Right hindlimb (tissue), 1 donor: ENCODE measurements at regions not wholly inside any gene's neighbourhood (a gene's known extent, or its start where the extent isn't known, plus 50 kb on each side); places are given as distances from the start of the nearest gene placed in this dataset.
A peak's percentile ranks its signal among the peaks of the same experiment; 100 is the strongest.

Source experiments
- DNase-seq: peaks from one replicate; pipeline ENCODE4 v3.0.0-alpha.2; 2018

- no peak for DNase-seq
Measured at GRCh38 chr16:74030000-74030706, 266.5 kb upstream of the PSMD7 start.

DNA sequence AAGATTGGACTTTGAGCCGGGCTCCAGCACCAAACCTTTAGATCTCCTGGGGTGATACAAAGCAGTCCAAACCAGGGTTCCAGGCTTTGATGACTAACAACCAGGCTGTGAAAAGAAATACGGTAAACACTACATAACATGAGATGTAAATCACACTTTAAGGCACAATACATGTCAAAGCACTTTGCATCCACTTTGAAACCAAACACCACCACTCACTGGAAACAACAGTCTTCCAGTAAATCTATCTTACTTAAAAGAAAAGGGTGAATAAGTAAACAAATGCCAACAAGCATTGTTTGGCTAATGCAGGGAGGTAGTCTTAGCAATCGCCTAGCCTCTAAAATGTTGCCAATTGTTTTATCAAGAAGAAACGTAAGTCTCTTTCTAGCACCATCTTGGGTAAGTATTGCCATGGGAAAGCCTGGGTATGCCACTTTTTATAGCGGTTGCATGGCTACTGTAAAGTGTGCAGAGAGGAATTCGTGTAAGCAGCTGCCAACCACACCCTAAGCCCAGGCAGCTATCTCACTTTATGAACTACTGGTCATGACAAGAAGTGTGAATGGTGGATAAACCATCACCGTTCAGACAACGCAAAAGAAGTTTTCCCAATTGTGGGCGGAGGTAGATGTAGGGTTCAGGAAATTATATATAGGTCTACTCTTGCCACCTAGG, 267.4 kb upstream of the PSMD7 start:
- no peak for DNase-seq

- DNase-seq = no peak
Measured at GRCh38 chr16:74026373-74027281, 270.0 kb upstream of the PSMD7 start.

DNA sequence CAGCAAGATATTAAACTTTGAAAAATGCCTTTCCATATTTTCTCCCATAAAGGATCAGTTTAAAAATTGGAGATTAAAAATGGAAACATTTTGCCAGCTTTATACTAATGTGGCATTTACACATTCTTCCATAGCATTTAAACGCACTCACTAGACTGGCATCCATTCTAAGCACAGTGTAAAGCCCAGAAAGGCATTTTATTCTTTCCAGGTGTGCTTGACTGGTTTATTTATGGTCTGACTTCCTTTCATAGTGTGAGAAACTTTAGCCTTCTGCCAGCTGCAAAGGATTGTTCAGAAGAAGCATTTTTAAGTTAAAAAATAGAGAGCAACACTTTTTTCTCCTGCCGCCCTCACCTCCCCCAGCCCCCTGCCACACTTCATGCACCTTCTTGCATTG, 271.7 kb upstream of the PSMD7 start:
- DNase-seq = no peak

DNA sequence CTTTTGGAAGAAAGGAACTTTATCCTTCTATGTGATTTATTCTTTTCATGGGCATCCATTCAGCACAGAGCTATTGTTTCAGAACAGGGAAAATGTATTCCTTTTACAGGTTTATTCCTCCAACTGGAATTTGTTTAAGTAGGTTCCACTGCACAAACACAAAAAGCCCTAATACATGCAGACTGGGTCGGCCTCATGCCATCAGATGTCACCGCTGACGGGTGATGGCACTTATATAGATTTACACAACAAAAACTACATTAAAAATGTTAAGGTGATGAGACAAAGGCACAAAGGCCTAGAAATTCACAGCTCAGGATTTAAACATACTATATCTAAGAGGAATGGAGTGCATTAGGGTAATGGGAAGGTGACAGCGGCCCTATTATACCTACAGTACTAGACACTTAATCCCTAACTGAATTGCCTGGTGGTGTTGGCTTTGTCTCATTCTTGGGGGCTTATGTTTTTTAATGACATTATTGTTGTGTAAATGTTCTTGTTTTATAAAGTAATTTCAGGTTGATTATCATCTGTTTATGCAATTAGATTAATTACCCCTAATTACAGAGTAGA, 276.4 kb upstream of the PSMD7 start:
- DNase-seq = no peak

DNA sequence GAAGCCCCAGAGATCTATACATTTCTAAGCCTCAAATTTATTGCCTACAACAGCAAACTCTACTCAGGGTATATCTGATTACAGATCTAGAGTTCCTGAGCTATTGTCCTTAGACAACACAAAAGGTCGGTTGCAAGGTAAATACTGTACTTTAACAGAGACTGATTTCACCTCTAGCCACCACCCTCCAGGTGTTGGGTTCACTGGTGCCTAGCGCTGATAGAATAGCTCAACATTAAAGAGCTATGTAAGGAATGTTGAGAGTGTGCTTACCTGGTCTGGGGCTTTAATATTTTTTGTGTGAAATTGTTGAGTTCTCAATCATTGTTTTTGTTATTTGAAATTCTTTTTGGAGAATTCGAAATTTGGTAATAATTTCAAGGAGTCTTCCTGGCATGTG, 277.0 kb upstream of the PSMD7 start:
- no peak for DNase-seq

DNA sequence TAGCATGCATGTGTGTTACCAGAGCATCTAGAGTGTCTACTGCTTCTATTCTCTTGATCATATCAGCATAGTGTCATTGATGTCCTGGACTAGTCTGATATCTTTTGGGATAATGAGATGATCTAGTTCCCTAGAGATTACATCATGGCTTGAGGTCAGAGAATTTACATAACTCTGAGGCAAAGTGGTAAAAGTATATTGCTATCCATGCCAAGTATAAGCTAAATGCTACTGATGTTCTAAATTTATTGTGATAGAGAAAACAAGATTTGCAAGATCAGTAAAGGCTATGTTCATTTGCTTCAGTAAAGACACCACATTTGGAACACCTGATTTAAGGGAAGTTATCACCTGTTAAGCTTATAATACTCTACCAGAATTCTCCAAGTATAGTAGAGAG, 280.7 kb upstream of the PSMD7 start:
- DNase-seq = no peak

GRCh38 chr16:73998707-73999106, 297.9 kb upstream of the PSMD7 start:
- no peak for DNase-seq

GRCh38 chr16:73997971-73998370, 298.6 kb upstream of the PSMD7 start:
- no peak for DNase-seq

DNA sequence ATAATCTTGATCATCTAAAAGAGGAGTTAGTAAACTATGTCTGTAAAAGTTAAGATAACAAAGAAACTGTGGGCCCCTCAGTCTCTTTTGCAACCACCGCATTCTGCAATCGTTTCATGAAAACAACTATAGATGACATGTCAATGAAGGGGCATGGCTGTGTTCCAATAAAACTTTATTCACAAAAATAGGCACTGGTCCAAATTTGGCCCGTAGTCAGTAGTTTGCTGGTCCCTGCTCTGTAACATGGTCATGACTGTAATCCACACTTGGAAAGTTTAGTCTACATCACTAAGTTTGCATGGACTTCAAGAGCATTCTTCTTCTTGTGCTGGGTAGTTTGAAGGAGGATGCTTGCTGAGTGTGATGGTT, 299.3 kb upstream of the PSMD7 start:
- no peak for DNase-seq

GRCh38 chr16:73996624-73997339, 299.8 kb upstream of the PSMD7 start:
- DNase-seq = peak; percentile 27

- DNase-seq = no peak
Measured at GRCh38 chr16:73993878-73994277, 302.7 kb upstream of the PSMD7 start.

DNA sequence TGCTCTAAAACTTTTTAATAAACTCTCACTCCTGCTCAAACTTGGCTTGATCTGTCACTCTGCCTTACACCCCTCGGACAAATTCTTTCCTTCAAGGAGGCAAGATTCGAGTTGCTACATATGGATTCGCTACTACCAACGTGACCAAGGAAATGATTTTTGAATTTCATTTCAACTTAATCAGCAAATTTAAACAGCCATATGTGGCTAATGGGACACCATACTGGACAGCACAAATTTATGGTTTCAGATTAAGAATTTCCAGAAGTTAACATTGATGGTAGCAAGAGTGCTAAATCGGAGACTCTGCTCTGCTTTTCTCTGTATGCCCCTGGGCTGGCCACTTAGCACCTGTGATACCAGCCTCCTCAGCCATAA, 318.2 kb upstream of the PSMD7 start:
- no peak for DNase-seq

DNA sequence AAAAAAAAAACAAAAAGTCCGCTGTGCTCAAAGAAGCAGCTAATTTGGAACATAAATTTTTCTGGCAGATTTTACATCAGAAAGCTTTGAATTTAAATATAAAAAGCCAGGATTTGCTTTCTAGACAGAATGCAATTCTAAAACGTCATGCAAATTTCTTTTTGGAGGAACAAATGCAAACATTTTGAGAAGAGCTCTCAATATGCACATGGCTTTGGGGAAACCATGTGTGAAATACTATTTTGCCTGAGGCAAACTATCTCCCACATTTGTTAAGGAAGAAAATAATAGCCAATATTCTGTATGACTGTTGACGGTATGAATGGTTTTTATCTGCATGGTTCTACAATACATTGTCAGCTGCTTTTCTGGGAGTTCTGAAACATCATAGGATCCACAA, 320.0 kb upstream of the PSMD7 start:
- no peak for DNase-seq

DNA sequence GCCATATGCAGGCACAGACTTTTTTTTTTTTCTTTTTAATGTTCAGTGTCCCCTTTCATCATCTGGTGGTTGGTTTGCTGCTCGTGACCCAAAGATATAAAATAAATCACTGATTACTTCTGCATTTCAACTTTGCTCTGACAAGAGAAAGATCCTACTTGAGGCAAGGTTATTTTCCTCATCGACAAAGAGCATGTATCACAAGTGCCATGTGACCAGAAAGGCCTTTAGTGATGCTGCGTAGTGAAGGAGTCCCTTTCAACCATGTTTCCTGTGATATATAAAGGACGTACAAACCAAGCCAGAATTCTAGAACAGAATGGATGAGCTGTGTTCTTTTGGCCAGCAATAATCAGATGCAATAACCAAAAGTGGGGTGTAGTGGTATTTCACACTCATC, 323.4 kb upstream of the PSMD7 start:
- DNase-seq = no peak

- DNase-seq = no peak
Measured at GRCh38 chr16:73966851-73967250, 329.8 kb upstream of the PSMD7 start.

- no peak for DNase-seq
Measured at GRCh38 chr16:73965591-73965990, 331.0 kb upstream of the PSMD7 start.

DNA sequence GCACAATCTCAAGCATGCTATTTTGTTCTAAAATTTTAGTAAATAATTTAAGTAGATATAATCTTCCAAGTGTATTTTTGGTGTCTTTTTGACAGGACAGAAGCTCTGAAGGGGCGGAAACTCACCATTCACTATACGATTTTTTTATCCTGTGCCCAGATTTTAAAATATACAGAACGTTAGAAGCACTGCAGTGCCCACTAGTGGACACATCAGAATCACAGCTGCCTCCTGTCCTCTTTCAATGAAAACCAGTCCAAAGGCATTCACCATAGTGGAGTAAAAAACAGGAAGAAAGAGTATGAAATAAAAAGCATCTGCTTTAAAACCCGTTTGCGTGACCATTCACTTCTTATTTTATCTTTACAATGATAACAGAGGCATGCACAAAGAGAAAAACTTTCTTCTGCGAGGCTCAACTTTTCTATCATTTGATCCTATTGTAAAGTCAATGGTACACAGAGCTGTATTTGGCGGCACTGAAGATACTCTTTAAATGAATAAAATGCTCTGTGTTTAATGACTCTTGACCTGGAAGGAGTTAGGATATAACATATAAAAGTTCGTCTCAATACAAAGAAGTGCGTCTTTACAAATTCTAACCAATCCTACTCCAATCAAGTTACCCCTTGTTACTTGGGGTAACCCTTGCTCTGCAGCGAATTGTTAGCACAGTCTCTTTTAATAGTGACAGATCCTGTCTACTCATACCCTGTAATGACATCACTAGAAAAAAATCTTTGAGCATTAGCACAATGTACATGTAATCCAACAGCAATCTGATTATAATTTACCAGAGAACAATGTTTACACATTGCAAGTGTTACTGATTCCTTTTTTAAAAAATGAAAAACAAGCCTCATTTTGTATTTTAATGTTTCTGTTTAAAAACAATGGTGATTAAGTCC, 339.8 kb upstream of the PSMD7 start:
- peak; percentile 80 for DNase-seq

DNA sequence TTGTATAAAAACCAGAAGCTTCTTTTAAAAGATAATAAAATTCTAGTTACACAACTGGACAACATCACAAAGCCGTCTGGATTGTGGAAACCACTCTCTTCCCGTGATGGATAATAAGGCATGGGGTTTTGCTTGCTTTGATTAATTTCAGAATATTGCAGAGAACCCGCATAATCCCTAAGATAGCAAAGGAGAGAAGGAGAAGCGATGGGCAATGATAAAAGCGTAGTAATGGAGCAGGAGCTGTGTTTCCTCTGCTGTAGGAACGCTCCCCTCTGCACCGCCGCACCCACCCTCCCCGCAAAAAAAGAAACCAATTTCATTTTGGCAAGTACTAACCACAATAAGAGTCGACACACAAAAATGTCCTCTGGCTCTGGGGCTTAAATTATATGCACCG, 340.9 kb upstream of the PSMD7 start:
- DNase-seq = no peak

DNA sequence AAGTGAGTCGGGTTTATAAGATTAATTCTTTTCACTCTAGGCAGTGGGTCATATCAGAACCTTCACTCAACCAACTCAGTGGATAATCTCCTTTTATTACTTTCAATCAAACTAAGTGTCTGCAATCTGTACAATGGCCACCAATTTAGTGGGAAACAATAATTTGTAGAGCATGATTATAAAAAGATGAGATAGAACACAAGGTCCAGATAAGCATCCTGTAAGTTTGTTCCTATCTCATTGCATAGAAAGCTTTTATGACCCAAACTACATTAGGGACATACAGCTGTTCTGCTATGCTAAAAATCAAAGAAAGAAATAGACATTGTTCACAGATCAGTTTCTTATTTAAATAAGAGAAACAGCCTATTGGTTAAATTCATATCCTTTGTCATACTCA, 341.4 kb upstream of the PSMD7 start:
- DNase-seq = no peak

GRCh38 chr16:73951481-73951880, 345.1 kb upstream of the PSMD7 start:
- DNase-seq = peak; percentile 87
